WERI-Rb-1 (cell line): ENCODE measurements at regions not wholly inside any gene's neighbourhood (a gene's known extent, or its start where the extent isn't known, plus 50 kb on each side); places are given as distances from the start of the nearest gene placed in this dataset.

Source experiments
- DNase-seq: peaks from one replicate; pipeline ENCODE4 v3.0.0-alpha.2; 2020
- H3K27ac ChIP-seq: fragments of 250-450 bp; sonication (Bioruptor Pico); 2 replicates; pipeline ENCODE4 v1.5.1; 2020; ENCODE audit warnings: mild to moderate bottlenecking, moderate library complexity
- H3K27me3 ChIP-seq: fragments of 250-450 bp; sonication (Bioruptor Pico); 2 replicates; pipeline ENCODE4 v1.5.1; 2021; ENCODE audit warnings: mild to moderate bottlenecking, low read depth, moderate library complexity; ENCODE audit not compliant: insufficient read depth, severe bottlenecking
- H3K36me3 ChIP-seq: fragments of 250-450 bp; sonication (Bioruptor Pico); 2 replicates; pipeline ENCODE4 v1.5.1; 2020; ENCODE audit warnings: mild to moderate bottlenecking, moderate library complexity
- H3K4me3 ChIP-seq: 2 replicates; pipeline ENCODE4 v1.5.1; 2011; ENCODE audit warnings: low read depth, mild to moderate bottlenecking, control low read depth, low read length
- H3K9me3 ChIP-seq: fragments of 250-450 bp; sonication (Bioruptor Pico); 2 replicates; pipeline ENCODE4 v1.5.1; 2021; ENCODE audit warnings: mild to moderate bottlenecking, moderate library complexity; ENCODE audit not compliant: severe bottlenecking
- TF ChIP-seq, protein P1 (sequence below): IDR thresholded peaks from 2 replicates; pipeline ENCODE4 v1.5.1; 2011; ENCODE audit warnings: low read depth, mild to moderate bottlenecking, control low read depth, inconsistent platforms, low read length

DNA sequence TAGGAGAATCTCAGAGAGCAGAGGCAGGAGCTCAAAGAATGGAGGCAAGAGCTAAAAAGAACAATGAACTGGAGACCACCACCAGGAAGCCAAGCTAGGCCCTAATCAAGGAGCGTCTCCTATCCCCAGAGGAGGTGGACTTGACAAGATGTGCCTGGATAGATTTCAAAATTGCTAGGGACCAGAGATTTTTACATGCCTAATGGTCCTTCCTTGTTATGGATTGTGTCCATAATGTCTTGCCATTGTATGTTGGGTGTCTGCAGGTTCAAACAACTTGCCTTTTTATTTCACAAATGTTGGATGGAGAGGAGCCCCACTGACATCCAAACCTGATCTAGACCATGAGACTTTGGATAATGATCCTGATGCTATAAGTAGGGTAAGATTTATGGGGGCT, 88.2 kb upstream of the TP53I11 start:
- Histone ChIP-seq H3K4me3 (no peak overlapping the region), H3K36me3 (no peaks in the 10 kb centered on the region), H3K9me3 (peaks cover 12% of the 10 kb centered on the region), H3K27ac (no peak overlapping the region), H3K27me3 (no peaks in the 10 kb centered on the region)
- TF ChIP-seq, protein P1, sequence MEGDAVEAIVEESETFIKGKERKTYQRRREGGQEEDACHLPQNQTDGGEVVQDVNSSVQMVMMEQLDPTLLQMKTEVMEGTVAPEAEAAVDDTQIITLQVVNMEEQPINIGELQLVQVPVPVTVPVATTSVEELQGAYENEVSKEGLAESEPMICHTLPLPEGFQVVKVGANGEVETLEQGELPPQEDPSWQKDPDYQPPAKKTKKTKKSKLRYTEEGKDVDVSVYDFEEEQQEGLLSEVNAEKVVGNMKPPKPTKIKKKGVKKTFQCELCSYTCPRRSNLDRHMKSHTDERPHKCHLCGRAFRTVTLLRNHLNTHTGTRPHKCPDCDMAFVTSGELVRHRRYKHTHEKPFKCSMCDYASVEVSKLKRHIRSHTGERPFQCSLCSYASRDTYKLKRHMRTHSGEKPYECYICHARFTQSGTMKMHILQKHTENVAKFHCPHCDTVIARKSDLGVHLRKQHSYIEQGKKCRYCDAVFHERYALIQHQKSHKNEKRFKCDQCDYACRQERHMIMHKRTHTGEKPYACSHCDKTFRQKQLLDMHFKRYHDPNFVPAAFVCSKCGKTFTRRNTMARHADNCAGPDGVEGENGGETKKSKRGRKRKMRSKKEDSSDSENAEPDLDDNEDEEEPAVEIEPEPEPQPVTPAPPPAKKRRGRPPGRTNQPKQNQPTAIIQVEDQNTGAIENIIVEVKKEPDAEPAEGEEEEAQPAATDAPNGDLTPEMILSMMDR = no peak
- DNase-seq = no peak

DNA sequence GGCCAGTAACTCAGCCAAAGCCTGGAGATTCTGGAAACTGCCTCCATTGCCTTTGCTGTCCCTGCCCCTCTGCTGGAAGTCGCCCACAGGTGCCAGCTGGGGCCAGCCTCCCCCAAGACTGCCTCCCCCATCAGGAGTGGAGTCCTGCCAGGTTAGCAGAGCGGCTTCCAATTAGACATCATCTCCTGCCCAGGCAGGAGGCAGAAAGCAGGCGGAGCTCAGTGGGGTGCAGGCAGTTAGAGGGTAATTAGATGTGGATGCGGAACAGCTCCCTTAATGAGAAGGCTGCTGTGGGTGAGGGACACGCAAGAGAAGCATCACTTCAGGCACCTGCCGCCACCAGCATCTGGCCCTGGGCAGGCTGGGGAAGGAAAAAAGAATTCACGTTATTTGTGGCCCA, 90.9 kb upstream of the TP53I11 start:
- H3K4me3 ChIP-seq = no peak overlapping the region

DNA sequence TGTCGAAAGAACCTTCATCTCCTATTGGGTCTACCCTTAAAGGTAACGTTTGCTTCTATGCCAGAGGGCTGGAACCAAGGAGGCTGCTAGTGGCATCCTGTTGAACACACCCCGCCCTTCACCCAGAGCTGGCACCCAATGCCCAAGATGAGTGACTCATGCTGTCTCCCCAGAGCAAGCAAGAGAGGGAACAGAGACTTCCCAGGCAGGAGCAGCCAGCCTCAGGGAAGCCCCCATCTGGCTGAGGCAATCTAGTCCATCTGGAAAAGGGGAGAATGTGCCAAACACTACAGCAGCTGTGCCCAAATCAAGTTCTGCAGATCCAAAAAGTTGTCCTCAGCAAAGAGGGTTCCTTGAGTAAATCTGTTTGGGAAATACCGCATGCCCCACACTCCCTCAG, 91.9 kb upstream of the TP53I11 start:
- Histone ChIP-seq H3K4me3 (no peak overlapping the region), H3K36me3 (no peaks in the 10 kb centered on the region), H3K27me3 (no peaks in the 10 kb centered on the region), H3K9me3 (peaks cover 12% of the 10 kb centered on the region), H3K27ac (no peak overlapping the region)
- TF ChIP-seq, protein P1 = no peak
- DNase-seq = no peak

More for the DNA sequence above, 90.9 kb upstream of the TP53I11 start:
- DNase-seq = no peak
- Histone ChIP-seq H3K36me3 (no peaks in the 10 kb centered on the region), H3K27me3 (no peaks in the 10 kb centered on the region), H3K9me3 (peaks cover 12% of the 10 kb centered on the region), H3K27ac (no peak overlapping the region)
- TF ChIP-seq, protein P1 = no peak

DNA sequence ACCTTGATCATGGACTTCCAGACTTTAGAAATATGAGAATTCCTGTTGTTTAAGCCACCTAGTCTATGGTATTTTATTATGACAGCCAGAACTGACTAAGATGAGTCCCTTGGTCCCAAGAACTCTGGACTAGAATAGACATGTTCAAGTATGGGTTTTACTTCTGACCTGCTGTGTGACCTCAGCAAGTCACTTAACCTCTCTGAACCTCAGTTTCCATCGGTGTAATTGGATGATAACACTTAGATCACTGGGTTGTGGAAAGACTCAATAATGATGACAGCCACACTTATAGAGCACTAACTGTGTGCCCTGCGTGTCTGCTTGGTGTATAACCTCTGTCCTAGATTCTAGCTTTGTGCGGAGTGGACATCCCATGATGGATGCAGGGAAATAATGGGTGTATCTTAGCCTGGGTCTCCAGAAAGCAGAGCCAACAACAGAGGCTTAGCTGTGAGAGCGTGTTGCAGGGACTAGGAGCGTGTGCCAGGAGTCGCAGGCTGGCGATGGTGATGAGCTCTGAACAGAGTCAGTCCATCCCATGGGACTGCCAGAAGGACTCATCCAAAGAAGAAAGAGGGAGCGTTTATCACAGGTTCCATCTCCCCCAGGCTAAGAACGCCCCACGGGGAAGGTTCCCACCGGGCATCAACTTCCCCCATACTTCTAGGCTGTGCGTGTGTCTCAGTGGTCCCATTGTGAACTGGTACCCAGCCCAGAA, 93.2 kb upstream of the TP53I11 start:
- DNase-seq = no peak

DNA sequence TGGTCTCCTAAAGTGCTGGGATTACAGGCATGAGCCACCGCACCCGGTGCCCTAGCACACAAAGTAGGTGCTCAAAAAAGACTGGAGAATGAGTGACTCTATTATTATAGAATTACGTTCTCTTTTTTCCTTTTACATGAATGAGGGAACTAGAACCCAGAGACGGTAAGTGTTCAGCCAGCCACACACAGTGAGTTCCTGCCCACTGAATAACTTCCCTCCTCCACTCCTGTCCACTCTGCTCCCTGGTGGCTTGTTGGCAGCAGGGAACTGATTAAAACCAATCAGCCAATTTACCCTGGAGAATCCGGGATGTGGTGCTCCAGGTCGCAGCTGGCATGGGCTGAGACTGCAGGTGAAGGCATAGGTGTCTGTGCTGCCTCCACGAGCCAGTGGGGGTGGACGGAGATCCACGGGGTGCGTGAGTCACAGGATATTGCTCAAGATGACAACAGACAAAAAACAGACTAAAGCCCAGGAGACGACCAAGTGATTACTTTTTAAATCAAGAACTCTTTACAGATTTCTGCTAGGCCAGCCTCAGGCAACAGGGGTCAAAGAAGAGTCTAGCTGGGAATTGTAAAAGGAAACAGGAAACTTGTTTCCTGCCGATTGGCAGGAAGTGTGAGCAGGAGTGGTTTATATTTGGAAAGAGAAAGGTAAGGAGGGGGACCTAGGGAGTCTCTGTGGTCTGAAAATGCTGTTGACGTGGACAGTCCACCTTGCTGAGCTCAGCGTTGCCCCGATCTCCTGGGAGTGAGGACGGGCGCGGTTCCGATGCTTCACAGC, 95.2 kb upstream of the TP53I11 start:
- H3K9me3 ChIP-seq = no peaks in the 10 kb centered on the region
- no peak overlapping the region for H3K4me3 ChIP-seq
- TF ChIP-seq, protein P1 = no peak
- H3K36me3 ChIP-seq = no peaks in the 10 kb centered on the region
- no peaks in the 10 kb centered on the region for H3K27me3 ChIP-seq
- no peak overlapping the region for H3K27ac ChIP-seq
- no peak for DNase-seq

More for the DNA sequence above, 93.2 kb upstream of the TP53I11 start:
- Histone ChIP-seq H3K4me3 (no peak overlapping the region), H3K27ac (no peak overlapping the region), H3K27me3 (no peaks in the 10 kb centered on the region), H3K9me3 (peaks cover 7% of the 10 kb centered on the region), H3K36me3 (no peaks in the 10 kb centered on the region)
- TF ChIP-seq, protein P1 = no peak
